ENCODE measurements at regions not wholly inside any gene's neighbourhood (a gene's known extent, or its start where the extent isn't known, plus 50 kb on each side); places are given as distances from the start of the nearest gene placed in this dataset.
"Not testable (repeated sequence)": the region's sequence is repeated elsewhere in the genome, so short reads cannot be mapped to it uniquely, and the experiment has no call there.

GRCh38 chr2:198873503-198874471, 584.0 kb downstream of the SATB2 start:
- ATAC-seq = no peak
- Mint-ChIP-seq H3K36me3 (no peaks in the 10 kb centered on the region), H3K9me3 (no peaks in the 10 kb centered on the region), H3K27me3 (no peaks in the 10 kb centered on the region), H3K4me3 (no peak overlapping the region), H3K27ac (no peak overlapping the region), H3K4me1 (no peaks in the 10 kb centered on the region)

- no peak overlapping the region for H3K27ac Mint-ChIP-seq
- H3K27me3 Mint-ChIP-seq = no peaks in the 10 kb centered on the region
- ATAC-seq = no peak
- H3K4me3 Mint-ChIP-seq = no peak overlapping the region
- no peaks in the 10 kb centered on the region for H3K36me3 Mint-ChIP-seq
- no peaks in the 10 kb centered on the region for H3K4me1 Mint-ChIP-seq
- peaks cover 12% of the 10 kb centered on the region for H3K9me3 Mint-ChIP-seq
These were observed 594.1 kb downstream of the SATB2 start for GRCh38 chr2:198863655-198864054.

GRCh38 chr2:198861080-198861479, 596.7 kb downstream of the SATB2 start:
- Mint-ChIP-seq H3K27ac (no peak overlapping the region), H3K9me3 (peaks cover 15% of the 10 kb centered on the region), H3K27me3 (no peaks in the 10 kb centered on the region), H3K4me3 (no peak overlapping the region), H3K36me3 (no peaks in the 10 kb centered on the region), H3K4me1 (no peaks in the 10 kb centered on the region)
- ATAC-seq = no peak

- Mint-ChIP-seq H3K4me3 (no peak overlapping the region), H3K27me3 (no peaks in the 10 kb centered on the region), H3K4me1 (no peaks in the 10 kb centered on the region), H3K27ac (no peak overlapping the region), H3K36me3 (no peaks in the 10 kb centered on the region), H3K9me3 (peaks cover 15% of the 10 kb centered on the region)
- ATAC-seq = no peak
These were observed 600.5 kb downstream of the SATB2 start for GRCh38 chr2:198857246-198857645.

- not testable (repeated sequence) for H3K27ac Mint-ChIP-seq, H3K4me1 Mint-ChIP-seq, H3K4me3 Mint-ChIP-seq, ATAC-seq, H3K27me3 Mint-ChIP-seq, H3K36me3 Mint-ChIP-seq
- peaks cover 15% of the 10 kb centered on the region for H3K9me3 Mint-ChIP-seq
These were observed 602.0 kb downstream of the SATB2 start for GRCh38 chr2:198855746-198856145.

- no peak overlapping the region for H3K4me3 Mint-ChIP-seq
- no peak overlapping the region for H3K27ac Mint-ChIP-seq
- H3K36me3 Mint-ChIP-seq = no peaks in the 10 kb centered on the region
- no peaks in the 10 kb centered on the region for H3K4me1 Mint-ChIP-seq
- peaks cover 2% of the 10 kb centered on the region for H3K9me3 Mint-ChIP-seq
- no peaks in the 10 kb centered on the region for H3K27me3 Mint-ChIP-seq
- no peak for ATAC-seq
These were observed 605.5 kb downstream of the SATB2 start for GRCh38 chr2:198852248-198852647.

- no peak overlapping the region for H3K27ac Mint-ChIP-seq
- no peaks in the 10 kb centered on the region for H3K36me3 Mint-ChIP-seq
- no peak overlapping the region for H3K4me3 Mint-ChIP-seq
- no peak for ATAC-seq
- H3K9me3 Mint-ChIP-seq = peaks cover 7% of the 10 kb centered on the region
- no peaks in the 10 kb centered on the region for H3K27me3 Mint-ChIP-seq
- no peaks in the 10 kb centered on the region for H3K4me1 Mint-ChIP-seq
These were observed 632.2 kb downstream of the SATB2 start for GRCh38 chr2:198825534-198825933.

GRCh38 chr2:198817536-198817935, 640.2 kb downstream of the SATB2 start:
- no peak overlapping the region for H3K27ac Mint-ChIP-seq
- no peak overlapping the region for H3K4me3 Mint-ChIP-seq
- no peaks in the 10 kb centered on the region for H3K4me1 Mint-ChIP-seq

GRCh38 chr2:198815626-198816025, 642.1 kb downstream of the SATB2 start:
- Mint-ChIP-seq H3K4me1 (no peaks in the 10 kb centered on the region), H3K4me3 (no peak overlapping the region), H3K9me3 (no peaks in the 10 kb centered on the region), H3K27me3 (no peaks in the 10 kb centered on the region), H3K36me3 (no peaks in the 10 kb centered on the region), H3K27ac (no peak overlapping the region)
- ATAC-seq = no peak

More at GRCh38 chr2:198817536-198817935, 640.2 kb downstream of the SATB2 start:
- no peak for ATAC-seq
- H3K36me3 Mint-ChIP-seq = no peaks in the 10 kb centered on the region
- H3K9me3 Mint-ChIP-seq = peaks cover 3% of the 10 kb centered on the region
- no peaks in the 10 kb centered on the region for H3K27me3 Mint-ChIP-seq

- Mint-ChIP-seq H3K9me3 (no peaks in the 10 kb centered on the region), H3K4me3 (no peak overlapping the region), H3K36me3 (no peaks in the 10 kb centered on the region), H3K27me3 (no peaks in the 10 kb centered on the region), H3K27ac (no peak overlapping the region), H3K4me1 (no peaks in the 10 kb centered on the region)
- ATAC-seq = no peak
These were observed 646.5 kb downstream of the SATB2 start for GRCh38 chr2:198811198-198811597.

GRCh38 chr2:198809976-198810375, 647.8 kb downstream of the SATB2 start:
- Mint-ChIP-seq H3K9me3 (no peaks in the 10 kb centered on the region), H3K36me3 (no peaks in the 10 kb centered on the region), H3K27me3 (no peaks in the 10 kb centered on the region), H3K4me3 (no peak overlapping the region), H3K4me1 (no peaks in the 10 kb centered on the region), H3K27ac (no peak overlapping the region)
- no peak for ATAC-seq

GRCh38 chr2:198807131-198807530, 650.6 kb downstream of the SATB2 start:
- Mint-ChIP-seq H3K4me3 (no peak overlapping the region), H3K27ac (no peak overlapping the region), H3K27me3 (no peaks in the 10 kb centered on the region), H3K36me3 (no peaks in the 10 kb centered on the region), H3K9me3 (no peaks in the 10 kb centered on the region), H3K4me1 (no peaks in the 10 kb centered on the region)
- no peak for ATAC-seq

- H3K27me3 Mint-ChIP-seq = no peaks in the 10 kb centered on the region
- no peak overlapping the region for H3K4me3 Mint-ChIP-seq
- H3K9me3 Mint-ChIP-seq = no peaks in the 10 kb centered on the region
- no peak for ATAC-seq
- H3K27ac Mint-ChIP-seq = no peak overlapping the region
- H3K36me3 Mint-ChIP-seq = no peaks in the 10 kb centered on the region
- H3K4me1 Mint-ChIP-seq = no peaks in the 10 kb centered on the region
These were observed 662.3 kb downstream of the SATB2 start for GRCh38 chr2:198795419-198795818.

- Mint-ChIP-seq H3K27me3 (no peaks in the 10 kb centered on the region), H3K9me3 (no peaks in the 10 kb centered on the region), H3K4me1 (no peaks in the 10 kb centered on the region), H3K4me3 (no peak overlapping the region), H3K36me3 (no peaks in the 10 kb centered on the region), H3K27ac (no peak overlapping the region)
- no peak for ATAC-seq
These were observed 666.1 kb downstream of the SATB2 start for GRCh38 chr2:198791623-198792022.

GRCh38 chr2:198788676-198789075, 669.1 kb downstream of the SATB2 start:
- ATAC-seq = no peak

GRCh38 chr2:198782734-198783133, 675.0 kb downstream of the SATB2 start:
- no peak for ATAC-seq
- Mint-ChIP-seq H3K4me3 (no peak overlapping the region), H3K27me3 (no peaks in the 10 kb centered on the region), H3K36me3 (no peaks in the 10 kb centered on the region), H3K27ac (no peak overlapping the region), H3K9me3 (peaks cover 13% of the 10 kb centered on the region), H3K4me1 (no peaks in the 10 kb centered on the region)

More at GRCh38 chr2:198788676-198789075, 669.1 kb downstream of the SATB2 start:
- Mint-ChIP-seq H3K9me3 (peaks cover 13% of the 10 kb centered on the region), H3K36me3 (no peaks in the 10 kb centered on the region), H3K4me3 (no peak overlapping the region), H3K4me1 (no peaks in the 10 kb centered on the region), H3K27me3 (no peaks in the 10 kb centered on the region), H3K27ac (no peak overlapping the region)

Measured in stimulated activated memory B cell treated with anti-CD40 and anti-IgM and Interleukin-4, amounts not matched to agents 10 μg/mL and 1 μg/mL and 100 μg/mL, for 72 hours (primary cell).